Endothelial cell of umbilical vein (primary cell): ENCODE measurements at regions not wholly inside any gene's neighbourhood (a gene's known extent, or its start where the extent isn't known, plus 50 kb on each side); places are given as distances from the start of the nearest gene placed in this dataset.

Experiments used
- BruUV-seq: library from RNA; stranded (reverse); fragments of 400-500 nt; replicated peaks from 2 replicates; lab custom pipeline; 2021; lab: Mats Ljungman, UMichigan
- CTCF ChIA-PET: fragments of 300-600, 350-600 bp; sonication (Branson Sonifier 250); formaldehyde crosslinking; loops from one replicate; lab custom pipeline; 2021; ENCODE audit warnings: antibody characterized with exemption, inconsistent platforms; lab: Charles Lee
- POLR2A ChIA-PET: fragments of 300-600, 350-600 bp; sonication (Branson Sonifier 250); formaldehyde crosslinking; loops from one replicate; lab custom pipeline; 2021; ENCODE audit warnings: antibody characterized with exemption, inconsistent platforms; lab: Charles Lee
- DNase-seq: peaks from one replicate; pipeline ENCODE4 v3.0.0-alpha.2; 2011; ENCODE audit warnings: low read depth, low spot score
- FAIRE-seq: peaks from 2 replicates; lab custom pipeline; 2011; peaks lifted over from hg19 to GRCh38; lab: Jason Lieb, UNC
- H2AFZ ChIP-seq: 2 replicates; pipeline ENCODE4 v1.6.0; 2012; ENCODE audit warnings: low read depth, low read length, control low read depth, inconsistent platforms
- H3K27ac ChIP-seq: 2 replicates; pipeline ENCODE4 v1.5.1; 2011; ENCODE audit warnings: low read depth, mild to moderate bottlenecking, control low read depth, low read length, moderate library complexity; ENCODE audit not compliant: insufficient read depth
- H3K27me3 ChIP-seq, 2 experiments: 2 replicates each; pipeline versions ENCODE4 v1.6.0 to v1.6.1; 2011; ENCODE audit warnings: low read length in 2 of 2, mixed read lengths in 1 of 2; ENCODE audit not compliant: control insufficient read depth in 2 of 2, insufficient read depth in 2 of 2
- H3K36me3 ChIP-seq, 2 experiments: 2 replicates in 1 of 2; 3 replicates in 1 of 2; pipeline ENCODE4 v1.5.1; 2011; ENCODE audit warnings: low read length in 2 of 2, mild to moderate bottlenecking in 1 of 2, moderate library complexity in 1 of 2; ENCODE audit not compliant: control insufficient read depth in 2 of 2, insufficient read depth in 2 of 2; ENCODE audit errors: extremely low read depth in 1 of 2
- H3K4me1 ChIP-seq: 3 replicates; pipeline ENCODE4 v1.5.1; 2011; ENCODE audit warnings: mild to moderate bottlenecking, low read length; ENCODE audit not compliant: control insufficient read depth, insufficient read depth; ENCODE audit errors: extremely low read depth
- H3K4me2 ChIP-seq: 2 replicates; pipeline ENCODE4 v1.6.1; 2011; ENCODE audit warnings: low read length, control low read depth, mixed read lengths; ENCODE audit not compliant: insufficient read depth
- H3K4me3 ChIP-seq, 3 experiments: fragments of 200-600 bp in 1 of 3; sonication (generic), shearing (Covaris generic) in 1 of 3; replicated peaks in 1 of 3; 2 replicates each; pipeline ENCODE4 v1.5.1; 2011 to 2016; ENCODE audit warnings: control low read depth in 3 of 3, low read length in 3 of 3, mild to moderate bottlenecking in 2 of 3, inconsistent platforms in 1 of 3, low read depth in 1 of 3, moderate library complexity in 1 of 3; ENCODE audit not compliant: insufficient read depth in 1 of 3
- H3K79me2 ChIP-seq: 2 replicates; pipeline ENCODE4 v1.6.0; 2012; ENCODE audit warnings: low read length, inconsistent platforms; ENCODE audit not compliant: control insufficient read depth, insufficient read depth
- H3K9ac ChIP-seq: replicated peaks from 2 replicates; pipeline ENCODE3; 2011; ENCODE audit warnings: low read length, control low read depth; ENCODE audit not compliant: insufficient read depth; ENCODE audit errors: extremely low read depth
- H3K9me1 ChIP-seq: replicated peaks from 3 replicates; pipeline ENCODE4 v1.6.0; 2011; ENCODE audit warnings: mild to moderate bottlenecking, low read length; ENCODE audit not compliant: control insufficient read depth, insufficient read depth; ENCODE audit errors: extremely low read depth
- H3K9me3 ChIP-seq: replicated peaks from 2 replicates; pipeline ENCODE4 v1.5.1; 2012; ENCODE audit warnings: low read length, inconsistent platforms; ENCODE audit not compliant: control insufficient read depth, insufficient read depth
- H4K20me1 ChIP-seq: replicated peaks from 2 replicates; pipeline ENCODE3; 2011; ENCODE audit warnings: mild to moderate bottlenecking, low read length; ENCODE audit not compliant: control insufficient read depth, insufficient read depth; ENCODE audit errors: extremely low read depth
- CTCF ChIP-seq, 2 donors: IDR thresholded peaks; 1 replicate in 1 of 2; 2 replicates in 1 of 2; pipeline ENCODE4 v1.5.1; 2011; ENCODE audit warnings: low read length in 2 of 2, mild to moderate bottlenecking in 2 of 2, moderate library complexity in 2 of 2, control low read depth in 1 of 2, inconsistent platforms in 1 of 2, low read depth in 1 of 2; ENCODE audit not compliant: insufficient read depth in 1 of 2; ENCODE audit errors: extremely low read depth in 1 of 2
- EZH2 ChIP-seq: IDR thresholded peaks from 2 replicates; pipeline ENCODE4 v1.6.1; 2012; ENCODE audit warnings: borderline replicate concordance, low read depth, mild to moderate bottlenecking, moderate library complexity, low read length, inconsistent platforms; ENCODE audit not compliant: severe bottlenecking
- FOS ChIP-seq: IDR thresholded peaks from 2 replicates; pipeline ENCODE4 v1.6.1; 2011; ENCODE audit warnings: mild to moderate bottlenecking, low read length, moderate library complexity, borderline replicate concordance; ENCODE audit not compliant: insufficient read depth
- GATA2 ChIP-seq: IDR thresholded peaks from 2 replicates; pipeline ENCODE4 v1.7.0; 2011; ENCODE audit warnings: low read depth, mild to moderate bottlenecking, moderate library complexity, mixed read lengths, low read length; ENCODE audit not compliant: insufficient read length, insufficient read depth
- JUN ChIP-seq: IDR thresholded peaks from 2 replicates; pipeline ENCODE4 v1.6.1; 2011; ENCODE audit warnings: borderline replicate concordance, low read depth; ENCODE audit not compliant: insufficient read length, insufficient read depth
- MAX ChIP-seq: IDR thresholded peaks from 2 replicates; pipeline ENCODE4 v1.6.1; 2011; ENCODE audit not compliant: insufficient read depth, insufficient read length
- MYC ChIP-seq: IDR thresholded peaks from one replicate; pipeline ENCODE4 v1.6.1; 2011; ENCODE audit warnings: mild to moderate bottlenecking, low read depth, low read length
- POLR2A ChIP-seq: IDR thresholded peaks from 2 replicates; pipeline ENCODE4 v1.6.1; 2012; ENCODE audit warnings: low read depth, mild to moderate bottlenecking, control low read depth, low read length
- POLR2AphosphoS5 ChIP-seq: IDR thresholded peaks from 2 replicates; pipeline ENCODE4 v1.6.1; 2012; ENCODE audit warnings: low read depth, mild to moderate bottlenecking, control low read depth, low read length, moderate library complexity; ENCODE audit not compliant: insufficient read depth
- dilution Hi-C: fragments of 300-500 bp; cut with MboI; formaldehyde crosslinking; loops from one replicate; pipeline ENCODE4 v1.15.0; 2019; ENCODE audit warnings: low sequenced_read_pairs; ENCODE audit not compliant: extremely low pct_ligation_motif_present
- intact Hi-C: fragments of 100-400 bp; cut with micrococcal nuclease; formaldehyde crosslinking; loops from one replicate; pipeline ENCODE4 v1.10.0; 2022

DNA sequence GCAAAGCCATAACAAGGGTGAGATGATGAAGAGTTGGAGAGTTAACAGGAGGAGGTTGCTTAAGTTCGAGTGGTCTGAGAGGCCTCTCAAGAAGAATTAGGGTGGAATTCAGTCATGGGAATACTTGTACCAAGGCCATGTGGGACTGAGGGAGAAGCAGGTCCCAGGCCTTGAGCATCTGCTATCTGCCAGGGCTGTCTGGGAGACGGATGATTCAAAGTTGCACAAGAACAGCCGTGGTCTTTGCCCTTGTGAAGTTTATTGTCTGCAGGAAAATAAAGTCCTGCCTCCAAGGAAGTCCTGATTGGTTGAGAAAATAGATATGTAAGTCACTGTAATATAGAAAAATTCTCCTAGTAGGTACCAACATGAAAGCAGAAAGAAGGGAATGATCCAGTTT is 178.8 kb upstream of the RFC3 start:
- Histone ChIP-seq H3K9ac (no peak overlapping the region), H3K36me3 (no peaks in the 10 kb centered on the region), H3K4me1 (no peaks in the 10 kb centered on the region), H3K27ac (no peak overlapping the region), H3K79me2 (no peaks in the 10 kb centered on the region), H3K9me3 (no peaks in the 10 kb centered on the region), H4K20me1 (no peaks in the 10 kb centered on the region), H3K27me3 (no peaks in the 10 kb centered on the region), H2AFZ (no peak overlapping the region), H3K4me3 (no peak overlapping the region), H3K9me1 (no peaks in the 10 kb centered on the region), H3K4me2 (no peak overlapping the region)
- intact Hi-C loops: no loop called here
- CTCF ChIA-PET: no interaction called here
- BruUV-seq: no TSS peak
- FAIRE-seq (no peak), DNase-seq (no peak)
- dilution Hi-C loops: no loop called here
- TF ChIP-seq POLR2AphosphoS5: no peak
- no peak for TF ChIP-seq MAX
- TF ChIP-seq MYC: no peak
- TF ChIP-seq GATA2: no peak
- TF ChIP-seq EZH2: no peak
- no peak for TF ChIP-seq CTCF (IDR thresholded peaks at IDR 0.05; ENCODE audit: extremely low read depth in 1 of 2, insufficient read depth in 1 of 2, low read depth in 1 of 2, low read length in 2 of 2)
- POLR2A ChIA-PET: no interaction called here

GRCh38 chr13:33639626-33640080 is 178.3 kb upstream of the RFC3 start:
- ChIA-PET CTCF (no interaction called here), POLR2A (no interaction called here)
- H3K4me1 ChIP-seq: no peaks in the 10 kb centered on the region

More at GRCh38 chr13:33639626-33640080, 178.3 kb upstream of the RFC3 start:
- H2AFZ ChIP-seq: no peak overlapping the region
- no peaks in the 10 kb centered on the region for H4K20me1 ChIP-seq
- DNase-seq: no peak
- no peaks in the 10 kb centered on the region for H3K9me1 ChIP-seq
- H3K27ac ChIP-seq: no peak overlapping the region
- H3K36me3 ChIP-seq: no peaks in the 10 kb centered on the region
- peak; percentile 18 for FAIRE-seq
- H3K79me2 ChIP-seq: no peaks in the 10 kb centered on the region
- H3K4me2 ChIP-seq: no peak overlapping the region
- intact Hi-C loops (no loop called here), dilution Hi-C loops (no loop called here)
- H3K27me3 ChIP-seq: no peaks in the 10 kb centered on the region
- H3K9me3 ChIP-seq: no peaks in the 10 kb centered on the region
- no peak overlapping the region for H3K4me3 ChIP-seq
- TF ChIP-seq EZH2: no peak
- no peak for TF ChIP-seq POLR2A
- no peak for TF ChIP-seq CTCF (IDR thresholded peaks at IDR 0.05; ENCODE audit: extremely low read depth in 1 of 2, insufficient read depth in 1 of 2, low read depth in 1 of 2, low read length in 2 of 2)
- no peak for TF ChIP-seq POLR2AphosphoS5
- no peak for TF ChIP-seq MYC
- TF ChIP-seq FOS: no peak
- no peak for TF ChIP-seq MAX
- no peak for TF ChIP-seq GATA2
- no peak for TF ChIP-seq JUN
- H3K9ac ChIP-seq: no peak overlapping the region
- BruUV-seq: no TSS peak
